Medulla oblongata (tissue), 1 donor: ENCODE measurements at regions not wholly inside any gene's neighbourhood (a gene's known extent, or its start where the extent isn't known, plus 50 kb on each side); places are given as distances from the start of the nearest gene placed in this dataset.

Experiments
- DNase-seq: peaks from one replicate; pipeline ENCODE4 v3.0.0-alpha.2; 2015; ENCODE audit errors: extremely low spot score

DNA sequence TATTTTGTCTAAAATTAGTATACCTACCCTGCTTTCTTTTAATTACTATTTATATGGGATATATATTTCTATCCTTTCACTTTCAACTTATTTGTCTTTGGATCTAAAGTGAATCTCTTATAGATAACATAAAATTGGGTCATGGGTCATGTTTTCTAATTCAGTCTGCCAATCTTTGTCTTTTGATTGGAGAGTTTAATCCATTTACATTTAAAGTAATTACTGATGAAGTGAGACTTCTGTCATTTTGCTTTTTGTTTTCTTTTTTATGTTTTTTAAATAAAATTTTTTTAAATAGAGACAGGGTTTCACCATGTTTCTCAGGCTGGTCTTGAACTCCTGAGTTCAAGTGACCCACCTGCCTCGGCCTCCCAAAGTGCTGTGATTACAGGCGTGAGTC lies 50.5 kb upstream of the PRDM1 start:
- DNase-seq = no peak

DNA sequence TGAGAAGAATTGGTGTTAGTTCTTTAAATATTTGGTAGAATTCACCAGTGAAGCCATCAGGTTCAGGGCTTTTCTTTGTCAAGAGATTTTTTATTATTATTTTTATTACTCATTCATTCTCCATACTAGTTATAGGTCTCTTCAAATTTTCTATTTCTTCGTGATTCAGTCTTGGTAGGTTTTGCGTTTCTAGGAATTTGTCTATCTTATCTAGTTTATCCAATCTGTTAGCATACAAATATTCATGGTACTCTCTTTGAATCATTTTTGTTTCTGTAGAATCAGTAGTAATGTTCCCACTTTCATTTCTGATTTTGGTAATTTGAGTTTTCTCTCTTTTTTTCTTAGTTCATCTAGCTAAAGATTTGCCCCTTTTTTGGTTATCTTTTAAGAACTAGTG lies 52.3 kb upstream of the PRDM1 start:
- no peak for DNase-seq

DNA sequence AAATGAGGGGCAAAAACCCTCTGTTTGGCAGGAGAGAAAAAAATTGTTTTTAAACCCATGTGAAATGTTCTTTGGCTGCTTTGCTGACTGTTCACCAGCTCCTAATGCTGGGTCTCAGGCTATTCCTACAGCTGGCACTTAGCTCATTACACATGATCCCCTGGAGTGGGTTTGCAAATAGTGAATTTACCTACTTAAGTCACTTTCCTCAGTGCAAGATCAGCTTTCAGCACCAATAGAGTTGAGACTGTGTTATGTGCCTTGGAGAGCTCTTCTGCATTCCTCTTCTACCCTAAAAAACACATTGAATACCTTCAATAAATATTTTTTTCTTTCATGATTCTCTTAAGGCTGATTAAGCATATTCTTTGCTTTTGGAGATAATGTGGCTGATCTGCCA lies 58.4 kb upstream of the PRDM1 start:
- no peak for DNase-seq

DNA sequence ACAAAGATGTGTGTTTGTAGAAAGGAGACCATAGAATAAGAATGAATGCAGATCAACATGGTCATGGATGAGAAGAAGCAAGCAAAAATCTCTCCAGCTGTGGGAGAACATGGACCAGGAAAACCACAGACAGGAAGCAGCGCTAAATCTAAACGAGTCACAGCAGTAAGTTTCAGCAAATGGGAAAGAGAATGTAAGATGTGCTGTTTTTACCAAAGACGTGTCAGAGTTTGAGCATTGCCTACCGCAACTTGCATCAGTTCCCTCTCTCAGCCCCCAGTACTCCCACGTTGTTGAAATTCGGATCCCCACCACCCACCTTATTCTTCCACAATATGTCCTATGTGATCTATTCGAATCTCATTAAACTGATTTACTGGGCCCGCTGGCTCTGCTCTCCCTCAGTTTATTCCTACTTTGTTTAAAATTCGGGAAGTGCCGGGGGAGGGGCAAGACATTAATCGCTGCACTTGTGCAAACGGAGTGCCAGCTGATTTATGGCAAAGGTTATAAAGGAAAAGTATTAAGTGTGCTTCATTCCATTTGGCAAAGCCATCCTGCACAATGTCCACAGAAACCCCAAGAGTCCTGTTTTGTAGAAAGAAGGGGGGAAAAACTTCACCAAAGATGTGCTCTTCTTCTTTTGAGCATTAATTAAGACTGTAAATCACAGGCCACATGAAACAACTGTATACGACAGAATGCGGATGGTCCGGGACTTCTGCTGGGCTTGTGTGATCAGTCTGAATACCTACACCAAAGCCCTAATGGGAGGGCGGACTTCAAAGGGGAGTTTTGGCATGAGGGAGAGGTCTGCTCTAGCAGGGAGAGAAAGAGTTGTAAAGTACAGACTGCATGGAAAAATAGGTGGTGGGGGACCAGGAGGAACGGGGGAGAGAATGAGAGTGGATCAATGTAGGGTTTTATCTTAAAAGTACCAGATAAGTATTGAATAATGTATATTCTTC lies 59.1 kb upstream of the PRDM1 start:
- peak; percentile 11 for DNase-seq

DNA sequence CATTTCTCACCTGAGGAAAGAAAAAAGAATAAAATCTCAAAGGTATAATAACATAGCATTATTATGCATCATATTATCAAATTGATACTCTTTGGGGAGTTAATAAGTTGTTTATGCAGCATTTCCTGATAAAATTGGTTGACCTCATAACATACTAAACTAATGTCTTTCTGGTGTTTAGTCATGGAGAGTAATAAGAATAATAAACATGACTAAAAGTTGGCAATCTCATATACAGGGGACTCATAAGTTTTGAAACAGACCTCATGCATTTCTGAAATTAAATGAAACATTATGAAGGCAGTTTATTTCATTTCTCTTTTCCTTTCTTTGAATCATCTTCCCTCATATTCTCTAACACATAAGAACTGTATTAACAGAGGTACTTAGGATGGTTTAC lies 60.5 kb upstream of the PRDM1 start:
- DNase-seq = no peak

DNA sequence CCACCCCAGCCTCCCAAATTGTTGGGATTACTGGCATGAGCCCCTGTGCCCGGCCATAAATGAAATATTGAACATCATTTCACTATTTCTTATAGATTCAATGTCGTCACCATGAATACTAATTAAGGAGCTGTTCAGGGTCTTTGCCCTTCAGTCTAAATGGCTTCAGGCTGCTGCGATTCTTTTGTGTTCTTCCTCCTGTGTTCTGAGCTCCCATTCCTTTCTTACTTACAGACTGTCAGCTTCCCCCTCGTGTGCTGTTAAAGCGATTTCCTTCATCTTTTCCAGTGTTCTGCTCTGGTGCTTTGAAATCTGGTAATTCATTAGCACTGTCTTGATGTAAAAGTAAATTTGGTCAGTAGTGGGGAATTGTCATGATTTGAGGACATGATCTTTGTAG lies 63.3 kb upstream of the PRDM1 start:
- DNase-seq = no peak

DNA sequence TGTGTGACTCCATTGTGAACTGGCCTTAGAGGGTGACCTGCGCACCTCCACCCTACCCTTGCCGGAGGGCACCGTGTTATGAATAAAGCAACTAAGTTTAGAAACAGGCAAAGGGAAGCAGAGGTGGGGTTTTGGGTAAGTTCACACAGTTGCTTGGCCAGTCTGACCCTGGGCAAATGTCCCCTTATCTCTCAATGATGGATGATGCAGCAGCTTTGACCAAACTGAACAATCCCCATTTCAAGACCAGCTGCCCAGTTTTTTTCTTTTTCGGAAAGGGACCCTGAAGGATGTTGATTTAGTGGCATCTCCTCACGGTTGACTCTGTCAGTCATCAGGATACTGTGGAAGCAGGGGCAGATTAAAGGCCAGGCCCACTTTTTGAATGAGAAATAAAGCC lies 68.7 kb upstream of the PRDM1 start:
- DNase-seq = no peak

DNA sequence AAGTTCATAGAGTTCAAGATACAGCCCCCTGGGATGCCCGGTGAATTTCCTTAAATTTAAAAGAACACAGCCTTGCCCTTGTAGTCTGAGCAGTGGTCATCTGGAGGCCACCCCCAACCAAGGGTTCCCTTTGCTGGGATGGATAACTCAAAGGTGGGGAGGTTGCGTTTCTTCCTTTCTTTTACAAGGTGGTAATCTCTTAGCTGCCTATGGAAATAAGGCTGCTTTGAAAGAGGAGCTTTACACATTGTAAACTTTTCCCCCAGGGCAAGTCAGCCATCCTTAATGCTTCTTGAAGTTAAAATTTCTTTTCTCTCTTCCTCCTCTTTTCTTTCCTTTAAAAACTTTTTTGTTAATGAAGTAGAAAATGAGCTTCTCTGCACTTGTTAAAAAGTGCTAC lies 71.2 kb upstream of the PRDM1 start:
- DNase-seq = no peak

DNA sequence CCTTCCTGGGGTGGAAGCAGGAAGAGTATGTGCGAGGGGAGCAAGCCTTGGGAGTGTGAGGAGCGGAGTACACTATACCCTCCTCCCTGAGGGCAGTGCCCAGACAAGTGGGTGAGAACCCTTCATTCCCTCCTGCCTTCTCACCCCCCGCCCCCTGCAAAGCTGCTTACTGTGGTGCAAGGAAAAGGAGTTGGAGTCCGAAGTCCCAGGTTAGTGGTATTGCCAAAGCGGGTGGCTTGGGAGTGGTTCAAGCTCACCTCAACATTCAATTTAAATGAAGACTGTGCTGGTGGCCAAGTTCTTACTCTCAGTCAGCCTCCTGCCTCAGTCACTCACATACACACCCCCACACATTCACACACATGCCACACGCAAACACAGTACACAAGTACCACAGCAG lies 74.7 kb upstream of the PRDM1 start:
- no peak for DNase-seq

DNA sequence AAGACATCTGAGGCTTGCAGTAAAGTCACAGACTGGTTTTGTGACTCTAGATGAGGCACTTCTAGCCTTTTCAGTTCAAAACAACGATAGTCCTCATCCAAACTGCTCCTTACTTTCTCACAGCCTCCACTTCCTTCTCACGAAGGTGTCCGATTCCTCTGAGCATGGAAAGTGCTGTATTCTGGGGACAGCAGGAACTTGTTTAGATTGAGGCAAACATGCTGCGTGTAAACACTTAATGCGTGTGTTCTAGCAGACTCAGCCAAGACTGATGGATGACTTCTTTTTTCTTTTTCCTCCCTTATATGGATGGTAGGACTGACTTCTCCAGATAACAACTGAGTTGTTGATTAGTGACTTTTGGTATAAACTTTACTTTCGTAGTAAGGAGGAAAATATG lies 80.2 kb upstream of the PRDM1 start:
- DNase-seq = no peak

DNA sequence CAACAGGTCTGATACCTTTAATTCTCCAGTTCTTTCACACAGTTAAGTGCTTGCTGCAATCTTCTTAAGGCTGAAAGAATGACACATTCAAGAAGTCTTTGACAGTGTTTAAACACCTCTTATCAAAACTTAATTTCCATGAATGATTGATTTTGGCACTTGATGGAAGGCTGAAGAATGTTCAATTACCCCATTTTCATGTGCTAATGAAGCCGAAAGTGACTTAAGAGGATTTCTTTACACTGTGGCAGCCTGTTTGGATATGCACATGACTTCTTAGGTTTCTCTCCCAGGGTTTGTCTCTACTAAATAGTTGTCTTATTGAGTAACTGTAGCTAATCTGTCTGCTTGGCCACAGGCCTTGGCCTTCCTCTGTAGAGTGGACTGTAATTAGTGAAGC lies 81.1 kb upstream of the PRDM1 start:
- DNase-seq = no peak

DNA sequence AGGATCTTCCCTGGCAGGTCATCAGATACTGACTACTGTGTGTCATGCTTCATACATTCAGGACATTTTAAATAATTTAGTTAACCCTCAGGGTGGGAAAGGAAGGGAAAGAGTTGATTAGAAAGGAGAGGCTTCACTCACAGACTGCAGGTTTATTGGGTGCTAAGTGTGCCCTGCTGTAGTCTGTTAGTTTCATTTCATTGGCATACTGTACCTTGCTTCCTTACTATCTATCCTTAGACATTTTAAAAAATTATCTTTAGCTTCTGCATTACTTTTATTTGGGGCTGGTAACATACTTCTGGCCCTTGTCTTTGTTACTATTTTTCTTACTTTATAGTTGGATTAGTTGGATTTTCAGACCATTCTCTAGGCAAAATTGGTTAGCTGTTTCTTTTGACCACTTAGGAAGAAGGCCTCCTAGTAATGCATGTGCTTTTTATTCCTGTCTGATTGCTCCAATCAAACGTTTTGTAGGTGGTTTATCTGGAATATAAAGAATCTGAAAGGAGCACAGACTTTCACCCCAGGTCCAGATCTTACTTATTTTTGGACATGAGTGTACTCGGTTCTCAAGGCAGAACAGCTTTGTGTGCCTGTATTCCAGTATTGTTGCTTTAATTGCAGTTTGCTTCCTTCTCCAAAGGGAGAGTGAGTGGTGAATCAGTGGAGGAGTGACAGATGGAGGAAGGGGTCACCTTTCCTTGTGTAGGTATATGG lies 82.7 kb upstream of the PRDM1 start:
- no peak for DNase-seq

DNA sequence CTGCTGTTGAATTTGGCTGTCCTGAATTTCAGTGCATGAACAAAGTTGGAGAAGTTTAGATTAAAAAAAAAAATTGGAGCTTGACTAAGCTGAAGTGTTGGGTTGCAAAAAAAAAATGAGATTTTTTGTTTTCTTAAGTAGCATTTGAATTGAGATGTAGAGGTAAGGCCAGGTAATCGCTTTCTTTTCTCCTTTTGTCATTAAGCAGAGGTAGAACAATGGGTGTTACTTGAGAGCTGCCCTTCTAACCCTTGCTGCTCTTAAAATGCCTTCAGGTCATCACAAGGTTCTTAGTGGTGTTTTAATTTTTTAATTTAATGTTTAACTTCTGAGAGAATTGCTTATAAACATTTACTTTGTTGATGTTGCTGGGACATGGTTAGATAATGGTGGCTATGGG lies 84.1 kb upstream of the PRDM1 start:
- DNase-seq = no peak

DNA sequence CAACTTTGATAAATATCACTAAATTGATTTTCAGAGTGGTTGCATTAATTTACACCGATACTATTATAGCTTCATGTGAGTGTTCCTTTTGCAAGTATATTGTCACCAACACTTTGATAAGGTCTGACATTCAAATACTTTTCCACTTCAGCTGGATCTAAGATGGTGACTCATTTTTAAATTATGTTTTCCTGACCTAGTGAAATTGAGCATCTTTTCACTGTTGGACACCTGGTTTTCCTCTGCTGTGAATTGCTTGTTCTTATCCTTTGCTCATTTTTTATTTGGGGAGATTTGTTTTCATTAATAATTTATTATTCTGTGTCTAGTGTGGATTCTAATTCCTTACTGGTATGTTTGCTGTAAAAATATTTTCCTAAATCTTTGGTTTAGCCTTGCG lies 85.2 kb upstream of the PRDM1 start:
- DNase-seq = no peak

DNA sequence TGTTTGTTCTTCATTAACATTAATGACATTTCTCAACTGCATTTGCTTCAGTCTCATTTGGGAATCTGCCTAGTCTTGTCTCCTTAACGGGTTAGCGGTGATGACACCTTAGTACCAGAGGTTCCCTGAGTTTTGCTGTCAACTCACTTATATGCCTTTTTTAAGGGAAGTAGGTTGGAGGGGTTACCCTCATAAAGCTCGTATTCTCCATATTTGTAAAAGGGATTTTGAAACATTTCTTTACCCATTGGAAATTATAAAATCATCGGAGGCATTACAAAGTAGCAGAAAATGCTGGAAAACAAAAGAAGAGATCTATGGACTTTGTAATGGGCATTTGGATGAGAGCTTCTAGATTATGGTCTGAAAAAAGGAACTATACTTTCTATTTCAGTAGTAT lies 88.7 kb upstream of the PRDM1 start:
- DNase-seq = no peak

DNA sequence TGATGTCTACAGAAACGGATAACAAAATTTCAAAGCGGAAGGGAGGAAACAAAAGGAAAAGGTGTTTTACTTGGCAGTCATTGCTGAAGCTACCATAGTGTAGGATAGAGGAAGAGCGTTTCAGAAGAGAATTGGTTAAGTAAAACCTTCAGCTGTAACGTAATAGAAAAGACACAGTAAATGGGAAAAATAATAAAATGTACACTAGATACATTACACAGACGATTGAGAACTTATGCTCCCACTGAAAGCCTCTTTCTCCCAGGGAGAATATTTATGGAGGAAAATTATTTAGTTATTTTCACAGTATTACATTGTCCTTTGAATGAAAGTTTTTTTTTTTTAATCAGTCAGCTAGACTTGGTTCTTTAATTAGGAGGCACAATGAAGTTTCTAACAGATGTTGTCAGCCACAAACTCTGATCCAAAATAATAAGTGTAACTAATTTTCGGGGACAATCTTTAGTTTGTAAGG lies 90.7 kb upstream of the PRDM1 start:
- no peak for DNase-seq

DNA sequence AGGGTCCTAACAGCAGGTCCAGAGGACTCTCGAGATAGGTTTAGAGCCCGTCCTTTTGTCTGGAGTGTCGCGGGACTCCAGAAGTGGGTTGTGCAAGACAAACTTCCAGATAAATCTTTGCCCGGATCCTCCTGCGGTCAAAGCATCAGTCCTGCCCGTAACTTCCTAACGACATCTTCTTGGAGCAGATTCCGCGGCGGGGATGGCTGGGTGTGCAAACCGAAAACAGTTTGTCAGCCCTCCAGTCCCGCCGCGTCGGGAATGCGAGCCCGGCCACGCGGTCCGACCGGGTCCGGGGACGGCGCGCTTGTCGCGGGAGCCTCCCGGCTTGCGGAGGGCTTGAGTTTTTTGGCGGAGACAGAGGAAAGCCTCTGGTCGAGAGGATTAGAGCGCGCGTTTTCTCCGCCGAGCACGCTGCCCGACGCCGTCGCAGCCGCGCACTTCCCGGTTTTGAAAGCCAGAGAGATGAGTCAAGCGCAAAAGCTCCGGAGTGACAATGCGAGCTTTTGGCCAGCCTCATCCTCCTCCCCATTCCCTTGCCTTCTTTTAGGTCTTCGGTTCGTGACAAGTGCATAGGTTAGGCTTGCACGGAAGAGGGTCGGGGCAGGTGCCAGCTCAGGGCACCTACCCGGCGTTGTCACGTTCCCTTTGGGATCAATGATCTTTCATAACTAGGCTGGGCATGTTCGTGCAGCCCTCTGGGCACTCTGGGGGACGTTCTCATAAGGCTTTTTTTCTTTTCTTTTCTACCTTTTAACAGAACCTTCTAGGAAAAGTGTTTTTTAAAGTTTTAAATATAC lies 91.3 kb upstream of the PRDM1 start:
- peak; percentile 42 for DNase-seq

DNA sequence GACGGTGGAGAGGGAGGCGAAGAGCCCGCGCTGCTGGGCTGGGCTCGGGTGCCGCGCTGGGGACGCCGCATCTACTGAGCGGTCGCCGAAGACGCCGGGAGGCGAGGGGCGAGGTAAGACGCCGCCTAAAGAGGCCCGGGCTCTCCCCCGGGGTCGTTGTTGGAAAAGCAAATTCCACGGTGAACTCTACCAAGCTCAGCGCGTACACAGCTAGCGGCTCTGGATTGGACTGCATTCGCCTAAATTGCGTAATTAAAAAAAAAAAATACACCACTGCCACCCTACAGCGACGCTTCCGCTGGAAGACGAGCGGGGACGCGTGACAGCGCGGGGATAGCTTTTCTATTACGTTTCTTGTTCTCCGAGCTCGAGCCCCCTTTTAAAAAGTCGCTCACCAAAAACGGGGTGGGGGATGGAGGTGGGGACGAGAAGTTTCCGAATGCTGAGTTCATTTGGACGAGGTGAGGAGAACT lies 92.0 kb upstream of the PRDM1 start:
- peak; percentile 49 for DNase-seq

DNA sequence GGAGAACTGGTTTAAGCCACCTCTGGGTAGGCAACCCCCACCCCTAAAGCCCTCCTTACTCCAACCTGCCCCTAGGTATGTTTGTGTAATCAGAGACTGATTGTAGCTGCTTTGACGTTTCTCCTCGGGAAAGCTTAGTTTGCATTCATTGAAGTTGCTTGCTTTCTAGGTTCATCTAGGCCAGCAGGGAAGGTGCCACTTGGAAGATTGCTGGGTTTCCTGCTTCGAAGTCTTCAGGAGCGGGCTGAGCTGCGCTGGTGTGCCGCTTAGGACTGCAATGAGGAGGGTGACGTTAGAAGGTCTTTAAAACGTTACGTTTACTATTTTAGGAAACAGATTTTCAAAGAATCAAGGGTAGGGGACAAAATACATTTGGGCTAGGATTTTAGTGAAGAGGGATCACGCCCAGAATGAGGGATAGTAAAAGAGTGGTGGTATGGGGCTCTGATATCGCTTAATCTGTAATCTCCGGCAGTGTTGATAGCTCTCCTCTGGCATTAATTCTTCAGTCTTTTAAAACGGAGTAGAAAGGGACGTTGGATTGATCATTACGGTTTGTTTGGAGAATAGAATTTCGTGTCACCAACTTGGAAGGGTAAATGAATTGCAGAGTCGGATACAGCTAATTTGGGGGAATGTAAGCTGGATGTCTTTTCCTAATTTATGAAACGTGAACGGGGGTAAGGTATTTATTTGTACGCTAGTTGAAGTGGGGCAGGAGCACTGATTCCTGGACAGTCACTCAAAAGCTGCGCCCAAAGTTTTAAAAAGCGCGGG lies 92.6 kb upstream of the PRDM1 start:
- no peak for DNase-seq

DNA sequence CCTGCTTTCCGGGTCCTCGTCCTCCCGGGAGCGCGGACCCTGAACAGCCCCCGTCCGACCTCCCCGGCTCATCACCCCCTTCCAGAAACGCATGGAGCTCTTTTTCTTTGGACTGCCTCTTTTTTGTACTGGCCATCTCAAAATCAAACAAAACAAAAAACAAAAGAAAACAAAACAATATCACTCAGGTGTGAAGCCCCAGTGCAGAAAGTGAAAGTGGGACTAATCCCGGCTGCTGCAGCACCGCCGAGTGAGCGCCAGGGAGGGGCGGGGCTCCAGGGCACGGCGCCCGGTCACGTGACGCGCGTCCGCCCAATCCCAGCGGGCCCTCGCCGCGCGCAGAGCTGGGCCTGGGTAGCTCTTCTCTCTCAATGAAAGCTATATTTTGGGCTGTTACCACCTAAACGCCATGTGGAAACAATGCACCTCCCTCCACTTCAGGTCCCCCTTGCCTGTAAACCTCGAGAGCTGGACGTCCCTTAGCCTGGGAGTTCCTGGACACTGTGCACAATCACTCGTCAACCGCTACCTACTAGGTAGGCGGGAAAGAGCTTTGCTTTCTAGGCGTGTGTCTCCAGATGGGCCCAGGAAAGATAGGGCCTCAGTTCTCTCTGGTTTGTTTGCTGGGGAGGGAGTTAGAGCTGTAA lies 93.7 kb upstream of the PRDM1 start:
- DNase-seq = peak; percentile 72
